KMS-11 (cell line): ENCODE measurements at regions not wholly inside any gene's neighbourhood (a gene's known extent, or its start where the extent isn't known, plus 50 kb on each side); places are given as distances from the start of the nearest gene placed in this dataset.

Experiments
- H2AFZ ChIP-seq: fragments of 200-600 bp; sonication (generic); 2 replicates; pipeline ENCODE4 v1.6.1; 2016; ENCODE audit warnings: antibody characterized with exemption, mixed run types, low read depth
- H3K27ac ChIP-seq: fragments of 200-600 bp; sonication (generic); 2 replicates; pipeline ENCODE4 v1.6.1; 2016; ENCODE audit warnings: mild to moderate bottlenecking, mixed run types
- H3K27me3 ChIP-seq: fragments of 200-600 bp; sonication (generic); 2 replicates; pipeline ENCODE4 v1.6.1; 2017; ENCODE audit warnings: mild to moderate bottlenecking, low read depth, mixed run types, moderate library complexity; ENCODE audit not compliant: insufficient read depth
- H3K36me3 ChIP-seq: fragments of 200-600 bp; sonication (generic); 2 replicates; pipeline ENCODE4 v1.6.1; 2017; ENCODE audit warnings: mild to moderate bottlenecking, mixed run types; ENCODE audit not compliant: insufficient read depth
- H3K4me1 ChIP-seq: fragments of 200-600 bp; sonication (generic); 2 replicates; pipeline ENCODE4 v1.6.1; 2016; ENCODE audit warnings: mild to moderate bottlenecking, low read depth, mixed run types; ENCODE audit not compliant: poor library complexity, severe bottlenecking
- H3K4me2 ChIP-seq: fragments of 200-600 bp; sonication (generic); 2 replicates; pipeline ENCODE4 v1.7.0; 2016; ENCODE audit warnings: mild to moderate bottlenecking, mixed run types
- H3K4me3 ChIP-seq: fragments of 200-600 bp; sonication (generic); IDR thresholded peaks from 2 replicates; pipeline ENCODE4 v1.6.1; 2017; ENCODE audit warnings: low read depth, low read length, mixed read lengths; ENCODE audit not compliant: insufficient read depth
- H3K79me2 ChIP-seq: fragments of 200-600 bp; sonication (generic); 2 replicates; pipeline ENCODE4 v1.6.1; 2016; ENCODE audit warnings: low read depth, mixed run types; ENCODE audit not compliant: insufficient read depth
- H3K9ac ChIP-seq: fragments of 200-600 bp; sonication (generic); 2 replicates; pipeline ENCODE4 v1.6.1; 2016; ENCODE audit warnings: mild to moderate bottlenecking, mixed run types
- H4K20me1 ChIP-seq: fragments of 200-600 bp; sonication (generic); 2 replicates; pipeline ENCODE4 v1.6.1; 2016; ENCODE audit warnings: mild to moderate bottlenecking, mixed run types; ENCODE audit not compliant: insufficient read depth
- TF ChIP-seq, protein P1 (sequence below): fragments of 200-600 bp; sonication (generic); conservative IDR thresholded peaks from 2 replicates; pipeline ENCODE4 v1.6.1; 2017; ENCODE audit warnings: low read depth, mild to moderate bottlenecking, antibody characterized with exemption, low read length, moderate library complexity, mixed read lengths

DNA sequence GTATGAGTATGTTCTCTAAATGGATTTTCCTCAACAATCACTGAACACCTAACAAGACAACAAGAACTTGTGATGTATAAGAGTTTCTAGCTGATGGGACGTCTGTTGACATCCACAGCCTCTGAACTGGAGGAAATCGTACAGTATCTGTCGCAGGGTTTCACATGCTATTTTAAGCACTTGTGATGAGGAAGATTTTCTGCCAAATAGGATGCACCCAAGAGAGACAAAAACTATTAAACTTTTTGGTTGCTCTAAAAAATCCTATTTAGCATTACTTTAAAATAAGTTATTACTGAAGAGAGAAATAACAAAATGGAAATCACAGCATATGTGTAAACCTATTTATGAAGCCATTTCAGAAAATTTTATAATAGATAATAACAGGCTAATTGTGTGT is 356.1 kb upstream of the SLC7A11 start:
- Histone ChIP-seq H3K4me3 (no peak overlapping the region), H3K27ac (no peak overlapping the region), H3K36me3 (no peaks in the 10 kb centered on the region), H3K27me3 (no peaks in the 10 kb centered on the region), H3K4me2 (no peak overlapping the region), H2AFZ (no peak overlapping the region), H3K4me1 (no peaks in the 10 kb centered on the region), H3K79me2 (no peaks in the 10 kb centered on the region), H3K9ac (no peak overlapping the region), H4K20me1 (no peaks in the 10 kb centered on the region)
- TF ChIP-seq, protein P1, sequence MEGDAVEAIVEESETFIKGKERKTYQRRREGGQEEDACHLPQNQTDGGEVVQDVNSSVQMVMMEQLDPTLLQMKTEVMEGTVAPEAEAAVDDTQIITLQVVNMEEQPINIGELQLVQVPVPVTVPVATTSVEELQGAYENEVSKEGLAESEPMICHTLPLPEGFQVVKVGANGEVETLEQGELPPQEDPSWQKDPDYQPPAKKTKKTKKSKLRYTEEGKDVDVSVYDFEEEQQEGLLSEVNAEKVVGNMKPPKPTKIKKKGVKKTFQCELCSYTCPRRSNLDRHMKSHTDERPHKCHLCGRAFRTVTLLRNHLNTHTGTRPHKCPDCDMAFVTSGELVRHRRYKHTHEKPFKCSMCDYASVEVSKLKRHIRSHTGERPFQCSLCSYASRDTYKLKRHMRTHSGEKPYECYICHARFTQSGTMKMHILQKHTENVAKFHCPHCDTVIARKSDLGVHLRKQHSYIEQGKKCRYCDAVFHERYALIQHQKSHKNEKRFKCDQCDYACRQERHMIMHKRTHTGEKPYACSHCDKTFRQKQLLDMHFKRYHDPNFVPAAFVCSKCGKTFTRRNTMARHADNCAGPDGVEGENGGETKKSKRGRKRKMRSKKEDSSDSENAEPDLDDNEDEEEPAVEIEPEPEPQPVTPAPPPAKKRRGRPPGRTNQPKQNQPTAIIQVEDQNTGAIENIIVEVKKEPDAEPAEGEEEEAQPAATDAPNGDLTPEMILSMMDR: no peak

DNA sequence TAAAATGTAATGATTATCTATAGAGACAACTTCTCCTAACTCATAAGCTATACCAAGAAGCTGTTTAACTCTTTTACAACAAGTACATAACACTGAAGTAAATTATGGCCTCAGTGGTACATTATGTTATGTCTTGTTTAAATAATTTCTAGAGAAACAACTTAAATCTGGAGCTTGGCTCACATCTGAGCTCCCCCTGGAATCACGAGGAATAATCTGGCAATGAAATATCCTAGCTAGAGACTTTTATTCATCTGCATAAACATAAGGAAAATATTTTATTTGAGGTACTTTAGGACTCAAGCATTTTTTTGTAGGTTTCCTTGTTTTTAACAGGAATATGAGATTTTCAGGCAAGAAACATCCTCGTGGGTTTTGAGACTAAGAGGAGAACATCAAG is 354.7 kb upstream of the SLC7A11 start:
- no peak overlapping the region for H2AFZ ChIP-seq
- no peaks in the 10 kb centered on the region for H3K27me3 ChIP-seq
- H4K20me1 ChIP-seq: no peaks in the 10 kb centered on the region
- H3K36me3 ChIP-seq: no peaks in the 10 kb centered on the region
- no peaks in the 10 kb centered on the region for H3K4me1 ChIP-seq
- TF ChIP-seq, protein P1: no peak
- no peak overlapping the region for H3K4me2 ChIP-seq
- no peak overlapping the region for H3K4me3 ChIP-seq
- H3K79me2 ChIP-seq: no peaks in the 10 kb centered on the region
- no peak overlapping the region for H3K9ac ChIP-seq
- H3K27ac ChIP-seq: no peak overlapping the region

DNA sequence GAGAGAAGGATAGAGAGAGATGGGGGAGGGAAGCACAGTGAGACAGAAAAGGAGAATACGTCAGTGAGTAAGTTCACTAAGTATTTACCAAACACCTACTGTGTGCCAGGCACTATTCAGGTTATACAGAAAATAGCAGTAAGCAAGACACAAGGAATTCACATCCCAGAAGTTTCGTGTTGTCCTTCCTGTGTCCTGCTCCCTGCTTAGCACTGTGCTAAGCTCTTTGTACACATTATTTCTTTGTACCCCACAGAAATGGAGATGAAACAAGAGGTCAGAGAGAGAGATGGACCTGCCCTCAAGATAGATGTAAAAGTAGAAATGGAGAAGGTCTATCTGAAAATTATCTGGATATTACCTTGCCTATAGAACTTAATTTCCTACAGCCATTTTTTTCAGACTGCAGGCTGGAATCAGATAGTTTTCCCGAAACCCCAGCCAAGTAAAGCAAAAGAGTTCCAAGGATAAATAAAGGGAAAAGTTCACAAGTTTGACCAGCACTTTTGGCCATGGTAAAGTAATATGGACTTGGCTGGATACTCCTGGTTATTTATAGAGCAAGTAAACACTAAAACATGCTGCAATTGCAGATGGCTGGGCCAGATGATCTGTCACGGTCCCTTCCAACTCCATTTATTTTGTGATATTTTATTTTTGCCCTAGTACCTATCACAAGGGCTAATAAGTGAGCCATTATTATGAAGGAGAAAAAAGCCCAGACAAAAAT is 353.7 kb upstream of the SLC7A11 start:
- no peaks in the 10 kb centered on the region for H3K4me1 ChIP-seq
- no peak overlapping the region for H3K27ac ChIP-seq
- no peaks in the 10 kb centered on the region for H3K36me3 ChIP-seq
- H2AFZ ChIP-seq: no peak overlapping the region
- no peaks in the 10 kb centered on the region for H3K27me3 ChIP-seq
- no peaks in the 10 kb centered on the region for H4K20me1 ChIP-seq
- TF ChIP-seq, protein P1: no peak
- H3K9ac ChIP-seq: no peak overlapping the region
- no peak overlapping the region for H3K4me2 ChIP-seq
- H3K4me3 ChIP-seq: no peak overlapping the region
- H3K79me2 ChIP-seq: no peaks in the 10 kb centered on the region

DNA sequence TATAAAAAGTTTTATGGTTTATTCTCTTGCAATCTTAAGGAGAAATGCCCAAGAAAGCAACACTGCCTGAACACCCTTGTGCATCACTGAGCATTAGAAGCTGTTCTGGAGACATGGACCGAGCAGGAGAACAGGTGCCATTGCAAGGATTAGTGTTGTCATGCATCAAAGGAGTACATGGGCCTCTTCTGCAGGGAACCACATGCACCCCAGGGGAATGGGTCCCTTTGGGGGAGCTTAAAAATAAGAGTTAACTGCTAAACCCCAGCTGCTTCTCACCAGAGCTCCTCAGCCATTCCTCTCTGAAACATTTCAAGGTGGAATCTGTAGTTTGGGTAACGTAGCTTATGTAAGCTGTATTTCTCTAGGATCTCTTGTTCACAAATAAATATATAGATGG is 353.0 kb upstream of the SLC7A11 start:
- Histone ChIP-seq H4K20me1 (no peaks in the 10 kb centered on the region), H3K4me3 (no peak overlapping the region), H3K9ac (no peak overlapping the region), H3K27ac (no peak overlapping the region), H3K27me3 (no peaks in the 10 kb centered on the region), H3K4me1 (no peaks in the 10 kb centered on the region), H2AFZ (no peak overlapping the region), H3K79me2 (no peaks in the 10 kb centered on the region), H3K4me2 (no peak overlapping the region), H3K36me3 (no peaks in the 10 kb centered on the region)
- TF ChIP-seq, protein P1: no peak
